ENCODE measurements at regions not wholly inside any gene's neighbourhood (a gene's known extent, or its start where the extent isn't known, plus 50 kb on each side); places are given as distances from the start of the nearest gene placed in this dataset.
A peak's percentile ranks its signal among the peaks of the same experiment; 100 is the strongest.

- Mint-ChIP-seq H3K4me3 (no peak overlapping the region), H3K4me1 (no peaks in the 10 kb centered on the region), H3K36me3 (no peaks in the 10 kb centered on the region), H3K27ac (peak overlapping the region in 1 of 7 donors; percentile 17), H3K27me3 (ENCODE audit: low read depth in 3 of 3) (peaks cover 0 to 3% (median 2%) of the 10 kb centered on the region in 3 donors), H3K9me3 (peaks cover 0 to 4% (median 3%) of the 10 kb centered on the region in 7 donors)
- 94% methylated on average over 3 of the region's 3 CpGs for WGBS (ENCODE audit: insufficient coverage)
- intact Hi-C loops (cut with micrococcal nuclease): no loop called here
- no peak for TF ChIP-seq CTCF (IDR thresholded peaks at IDR 0.05)
- Histone ChIP-seq H4K20me1 (ENCODE audit: insufficient read depth, low read length) (no peaks in the 10 kb centered on the region), H2AFZ (ENCODE audit: insufficient read depth, low read depth, low read length, poor library complexity, severe bottlenecking) (no peak overlapping the region), H3K36me3 (replicated peaks in 1 of 2; ENCODE audit: control insufficient read depth in 1 of 2, insufficient read depth in 2 of 2, low read length in 2 of 2) (no peaks in the 10 kb centered on the region), H3K79me2 (ENCODE audit: insufficient read depth, low read length) (no peaks in the 10 kb centered on the region), H3K4me2 (replicated peaks; ENCODE audit: extremely low read depth, low read length, poor library complexity, severe bottlenecking) (no peak overlapping the region), H3K9me3 (replicated peaks in 1 of 2; ENCODE audit: control insufficient read depth in 1 of 2, insufficient read depth in 1 of 2, low read length in 2 of 2) (peaks cover 0 to 7% of the 10 kb centered on the region in 2 donors), H3K9ac (ENCODE audit: insufficient read depth, low read length, poor library complexity, severe bottlenecking) (no peak overlapping the region), H3K27me3 (ENCODE audit: control insufficient read depth in 2 of 2, insufficient read depth in 2 of 2, low read length in 2 of 2) (no peaks in the 10 kb centered on the region), H3K4me3 (replicated peaks in 1 of 3; ENCODE audit: low read depth in 2 of 3, low read length in 3 of 3) (no peak overlapping the region), H3K27ac (ENCODE audit: low read depth in 1 of 2, low read length in 2 of 2) (no peak overlapping the region), H3K4me1 (ENCODE audit: control insufficient read depth in 1 of 2, insufficient read depth in 2 of 2, low read length in 2 of 2) (no peaks in the 10 kb centered on the region)
- DNase-seq: no peak
Observed at GRCh38 chr18:32598144-32598543, 127.5 kb upstream of the GAREM1 start.

GRCh38 chr18:32596501-32596900 lies 125.8 kb upstream of the GAREM1 start:
- H3K27ac Mint-ChIP-seq: no peak overlapping the region
- H3K4me3 Mint-ChIP-seq: no peak overlapping the region
- no peak for DNase-seq
- peaks cover 0 to 2% (median 2%) of the 10 kb centered on the region in 3 donors for H3K27me3 Mint-ChIP-seq (ENCODE audit: low read depth in 3 of 3)
- no peaks in the 10 kb centered on the region for H3K79me2 ChIP-seq (ENCODE audit: insufficient read depth, low read length)
- H3K9ac ChIP-seq (ENCODE audit: insufficient read depth, low read length, poor library complexity, severe bottlenecking): no peak overlapping the region
- TF ChIP-seq CTCF (IDR thresholded peaks at IDR 0.05): no peak
- H3K36me3 ChIP-seq (replicated peaks in 1 of 2; ENCODE audit: control insufficient read depth in 1 of 2, insufficient read depth in 2 of 2, low read length in 2 of 2): no peaks in the 10 kb centered on the region
- H3K36me3 Mint-ChIP-seq: no peaks in the 10 kb centered on the region
- H3K27ac ChIP-seq (ENCODE audit: low read depth in 1 of 2, low read length in 2 of 2): no peak overlapping the region
- no peaks in the 10 kb centered on the region for H3K4me1 Mint-ChIP-seq
- peaks cover 0 to 4% (median 2%) of the 10 kb centered on the region in 7 donors for H3K9me3 Mint-ChIP-seq
- 0% methylated on average over 1 of the region's 2 CpGs for WGBS (ENCODE audit: insufficient coverage)
- H3K9me3 ChIP-seq (replicated peaks in 1 of 2; ENCODE audit: control insufficient read depth in 1 of 2, insufficient read depth in 1 of 2, low read length in 2 of 2): peaks cover 0 to 7% of the 10 kb centered on the region in 2 donors
- intact Hi-C loops (cut with micrococcal nuclease): no loop called here
- H4K20me1 ChIP-seq (ENCODE audit: insufficient read depth, low read length): no peaks in the 10 kb centered on the region
- H3K4me1 ChIP-seq (ENCODE audit: control insufficient read depth in 1 of 2, insufficient read depth in 2 of 2, low read length in 2 of 2): no peaks in the 10 kb centered on the region
- no peak overlapping the region for H3K4me3 ChIP-seq (replicated peaks in 1 of 3; ENCODE audit: low read depth in 2 of 3, low read length in 3 of 3)
- H3K27me3 ChIP-seq (ENCODE audit: control insufficient read depth in 2 of 2, insufficient read depth in 2 of 2, low read length in 2 of 2): no peaks in the 10 kb centered on the region
- no peak overlapping the region for H2AFZ ChIP-seq (ENCODE audit: insufficient read depth, low read depth, low read length, poor library complexity, severe bottlenecking)
- no peak overlapping the region for H3K4me2 ChIP-seq (replicated peaks; ENCODE audit: extremely low read depth, low read length, poor library complexity, severe bottlenecking)

Data from CD14-positive monocyte (primary cell).